LHCN-M2 (cell line): ENCODE measurements at regions not wholly inside any gene's neighbourhood (a gene's known extent, or its start where the extent isn't known, plus 50 kb on each side); places are given as distances from the start of the nearest gene placed in this dataset.

ENCODE experiments used
- DNase-seq: peaks from one replicate; pipeline ENCODE4 v3.0.0-alpha.2; 2012; ENCODE audit warnings: low read depth

GRCh38 chr20:39835130-39835842 lies 853.8 kb downstream of the MAFB start:
- DNase-seq: no peak

DNA sequence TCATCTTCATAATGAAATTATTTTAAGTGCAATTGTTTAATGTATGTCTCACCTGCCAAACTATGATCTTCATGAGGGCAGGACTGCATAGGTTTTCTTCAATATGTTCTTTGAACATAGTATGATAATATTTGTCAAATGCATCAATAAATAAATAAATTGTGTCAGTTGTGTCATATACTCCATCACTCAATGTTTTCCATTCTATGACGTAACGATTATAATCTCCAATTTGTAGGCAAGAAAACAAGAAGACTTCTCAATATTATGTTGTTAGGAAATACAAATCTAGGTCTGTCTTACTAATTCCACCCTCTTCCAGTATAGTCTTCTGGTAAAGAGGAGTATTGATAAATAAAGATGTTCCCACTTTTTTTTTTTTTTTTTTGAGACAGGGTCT lies 858.1 kb downstream of the MAFB start:
- no peak for DNase-seq

GRCh38 chr20:39829661-39830060 lies 859.4 kb downstream of the MAFB start:
- DNase-seq: no peak

DNA sequence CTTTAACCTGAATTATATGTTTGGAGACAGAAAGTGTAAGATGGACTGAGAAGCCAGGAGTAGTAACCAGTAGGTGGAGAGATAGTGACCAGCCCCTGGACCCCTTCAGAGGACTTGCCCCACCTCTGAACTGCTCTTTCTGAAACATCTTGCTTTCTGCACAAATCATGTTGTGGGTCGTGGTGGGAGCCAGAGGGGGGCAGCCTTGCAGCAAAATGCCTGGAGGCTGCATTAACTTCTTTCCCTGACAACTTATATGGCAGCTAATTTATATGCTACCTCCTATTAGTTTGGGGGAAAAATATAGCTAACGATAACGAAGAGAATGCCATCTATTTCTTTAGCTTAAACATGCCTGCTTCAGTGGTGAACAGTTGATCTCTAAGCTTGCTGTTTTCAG lies 859.8 kb downstream of the MAFB start:
- DNase-seq: no peak

GRCh38 chr20:39825950-39826349 lies 863.1 kb downstream of the MAFB start:
- DNase-seq: no peak

GRCh38 chr20:39825524-39825923 lies 863.4 kb downstream of the DHX35 start:
- no peak for DNase-seq

DNA sequence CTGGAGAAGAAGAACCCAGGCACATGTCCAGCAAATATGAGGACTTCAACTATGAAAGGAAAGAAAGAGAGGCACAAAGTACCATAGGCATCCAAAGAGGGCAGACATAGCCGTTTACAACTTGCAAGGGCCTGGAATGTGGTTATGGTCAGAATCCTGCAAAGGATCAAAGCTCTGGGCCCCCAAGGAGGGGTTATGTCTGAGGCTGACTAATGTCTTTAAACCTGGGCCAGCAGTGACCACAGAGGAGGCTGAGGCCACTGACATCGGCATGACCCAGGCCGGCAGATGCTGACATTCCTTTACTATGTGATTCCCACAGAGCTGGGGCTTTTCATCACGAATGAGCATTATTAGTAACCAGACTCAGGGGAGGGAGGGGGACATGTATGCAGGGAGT lies 861.1 kb downstream of the DHX35 start:
- peak; percentile 93 for DNase-seq

- peak; percentile 45 for DNase-seq
Observed at GRCh38 chr20:39822667-39823066, 860.5 kb downstream of the DHX35 start.

DNA sequence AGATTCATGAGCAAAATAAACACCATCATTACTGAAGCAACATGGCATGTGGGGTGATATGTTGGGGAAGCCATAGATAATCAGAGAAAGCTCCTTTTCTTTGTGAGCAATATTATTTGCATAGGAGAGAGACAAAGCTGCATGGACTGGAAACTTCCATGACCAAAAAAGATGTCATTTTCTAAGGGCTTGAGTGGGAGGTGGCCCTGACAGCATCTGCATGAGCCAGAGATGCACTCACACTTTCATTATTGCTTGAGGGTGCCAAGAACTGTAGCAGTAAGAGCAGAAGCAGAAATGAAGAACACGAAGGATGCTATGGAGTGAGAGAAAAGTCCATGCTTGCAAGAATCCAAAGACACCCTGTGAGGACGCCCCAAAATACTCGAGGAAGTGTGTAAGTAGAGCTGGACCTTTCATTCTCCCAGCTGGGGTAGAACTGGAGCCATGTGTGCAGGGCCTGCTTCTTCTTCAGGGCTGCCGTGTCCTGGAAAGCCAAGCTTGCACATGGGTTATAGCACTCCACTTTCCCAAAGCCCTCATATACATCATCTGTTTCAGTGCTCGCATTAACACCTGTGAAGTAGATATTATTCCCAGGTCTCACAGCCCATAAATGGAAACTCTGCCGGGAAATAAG lies 851.2 kb downstream of the DHX35 start:
- DNase-seq: no peak

- DNase-seq: peak; percentile 10
Observed at GRCh38 chr20:39812116-39812515, 850.0 kb downstream of the DHX35 start.

- DNase-seq: no peak
Observed at GRCh38 chr20:39810309-39810708, 848.2 kb downstream of the DHX35 start.

GRCh38 chr20:39808613-39809012 lies 846.5 kb downstream of the DHX35 start:
- no peak for DNase-seq

DNA sequence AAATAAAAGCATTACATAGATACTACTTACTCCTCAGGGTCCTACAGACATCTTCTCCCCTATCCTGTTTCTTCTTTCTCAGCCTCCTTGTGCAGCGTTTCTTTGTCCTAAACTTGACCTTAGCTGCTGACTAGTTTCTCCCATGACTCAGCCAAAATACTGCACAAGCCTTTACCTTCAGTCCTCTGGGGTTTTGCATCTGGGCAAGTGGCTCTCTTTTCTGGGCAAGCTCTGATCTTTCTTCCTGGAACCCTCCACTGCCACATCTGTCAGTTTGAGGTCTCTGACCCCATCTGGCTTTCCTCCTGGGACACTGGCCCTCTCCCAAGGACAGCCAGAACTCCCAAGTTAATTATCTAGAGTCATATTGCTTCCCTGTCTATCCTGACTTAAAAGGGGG lies 838.4 kb downstream of the DHX35 start:
- peak; percentile 43 for DNase-seq

DNA sequence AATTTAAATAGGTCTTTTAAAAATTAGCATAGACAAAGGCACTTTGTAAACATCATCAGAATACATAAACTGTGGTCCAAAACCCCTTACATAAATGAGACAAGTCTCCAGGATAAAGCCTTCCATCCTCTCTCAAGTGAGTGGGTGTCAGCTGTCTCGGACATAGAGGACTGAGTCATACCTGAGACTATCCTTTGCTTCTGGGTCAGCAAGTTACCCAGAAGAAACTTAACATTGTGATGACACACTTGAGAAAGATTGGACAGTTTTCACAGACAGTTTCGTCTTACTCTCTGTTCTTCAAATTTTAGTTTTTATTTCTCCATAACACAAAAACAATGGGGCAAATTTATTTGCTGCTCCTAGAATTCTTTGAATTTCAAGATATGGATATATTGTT lies 838.0 kb downstream of the DHX35 start:
- DNase-seq: peak; percentile 19

- DNase-seq: no peak
Observed at GRCh38 chr20:39799366-39799965, 837.3 kb downstream of the DHX35 start.

GRCh38 chr20:39795401-39796272 lies 833.5 kb downstream of the DHX35 start:
- peak; percentile 5 for DNase-seq

- no peak for DNase-seq
Observed at GRCh38 chr20:39792334-39792733, 830.2 kb downstream of the DHX35 start.

GRCh38 chr20:39789411-39789810 lies 827.3 kb downstream of the DHX35 start:
- DNase-seq: no peak

GRCh38 chr20:39785252-39785917 lies 823.2 kb downstream of the DHX35 start:
- no peak for DNase-seq

GRCh38 chr20:39784693-39785092 lies 822.5 kb downstream of the DHX35 start:
- no peak for DNase-seq

DNA sequence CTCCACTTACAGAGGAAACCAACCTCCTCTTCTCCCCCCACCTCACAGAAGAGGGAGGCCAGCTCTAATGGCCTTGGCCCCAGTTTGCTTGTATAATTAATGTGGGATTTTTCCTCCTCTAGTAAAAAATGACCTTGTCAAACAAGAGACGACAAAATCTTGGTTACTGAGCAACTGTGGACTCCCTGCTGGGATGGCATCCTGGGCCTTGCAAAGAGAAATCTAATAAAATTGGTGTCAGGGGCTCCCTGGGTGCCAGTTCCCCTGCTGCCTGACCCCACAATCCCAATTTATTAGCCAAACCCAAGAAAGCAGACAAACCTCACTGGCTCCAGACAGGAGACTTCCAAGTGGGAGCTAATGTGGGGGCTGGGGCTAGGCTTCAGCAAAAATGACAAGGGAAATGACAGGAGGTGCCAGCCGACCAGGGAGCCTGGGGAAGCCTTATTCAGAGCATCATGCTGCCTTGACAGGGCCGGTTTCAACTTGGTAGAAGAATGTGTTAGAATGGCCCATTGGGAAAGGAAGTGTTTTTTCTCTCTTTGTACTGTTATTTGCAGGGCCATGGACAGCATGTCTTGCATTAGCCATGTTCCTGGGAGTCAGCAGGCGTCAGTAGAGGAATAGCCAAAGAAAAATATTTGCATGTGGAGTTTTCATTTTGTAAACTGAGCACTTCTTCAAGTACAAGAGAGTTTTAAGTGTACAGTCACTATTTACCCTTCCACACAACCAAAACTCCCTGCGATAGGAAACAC lies 816.9 kb downstream of the DHX35 start:
- DNase-seq: no peak
